GM12878 (cell line): ENCODE measurements at regions not wholly inside any gene's neighbourhood (a gene's known extent, or its start where the extent isn't known, plus 50 kb on each side); places are given as distances from the start of the nearest gene placed in this dataset.

ENCODE experiments used
- ATAC-seq: fragments of 200-7000 bp; cut with Tn5 transposase; 3 replicates; pipeline ENCODE4 v1.9.1; 2020; ENCODE audit warnings: mild to moderate bottlenecking, moderate library complexity
- BruUV-seq: library from RNA; stranded (reverse); fragments of 400-500 nt; replicated peaks from 2 replicates; lab custom pipeline; 2021; lab: Mats Ljungman, UMichigan
- CTCF ChIA-PET: fragments of 300-600 bp; sonication (Branson Sonifier 250); formaldehyde crosslinking; extraction: SDS; loops from one replicate; lab custom pipeline; 2021; ENCODE audit warnings: inconsistent platforms; lab: Yijun Ruan, JAX
- POLR2A ChIA-PET: fragments of 350-600 bp; formaldehyde crosslinking; extraction: SDS; loops from one replicate; lab custom pipeline; 2021; ENCODE audit warnings: inconsistent platforms; lab: Charles Lee
- RAD21 ChIA-PET: fragments of 300-600 bp; sonication (Branson Sonifier 250); formaldehyde crosslinking; loops from one replicate; lab custom pipeline; 2023; ENCODE audit warnings: antibody characterized with exemption; ENCODE audit not compliant: unreplicated experiment; lab: Charles Lee
- SMC1A ChIA-PET: fragments of 300-600 bp; sonication (Branson Sonifier 250); formaldehyde crosslinking; loops from one replicate; lab custom pipeline; 2023; ENCODE audit not compliant: unreplicated experiment, uncharacterized antibody; lab: Charles Lee
- DNase-seq: peaks from one replicate; pipeline ENCODE4 v3.0.0-alpha.2; 2011; ENCODE audit warnings: low read depth, low spot score
- FAIRE-seq: peaks from 3 replicates; lab custom pipeline; 2011; peaks lifted over from hg19 to GRCh38; lab: Jason Lieb, UNC
- H2AFZ ChIP-seq: 2 replicates; pipeline ENCODE4 v1.6.0; 2011; ENCODE audit warnings: low read depth, low read length, control low read depth; ENCODE audit not compliant: control insufficient read depth
- H3K27ac ChIP-seq: 2 replicates; pipeline ENCODE4 v1.5.1; 2011; ENCODE audit warnings: control low read depth; ENCODE audit not compliant: control insufficient read depth, insufficient read depth
- H3K27me3 ChIP-seq, 2 experiments: replicated peaks in 1 of 2; 2 replicates each; pipeline versions ENCODE4 v1.6.0 to v1.6.1; 2011; ENCODE audit warnings: low read length in 1 of 2; ENCODE audit not compliant: control insufficient read depth in 2 of 2, insufficient read depth in 2 of 2
- H3K36me3 ChIP-seq, 2 experiments: 2 replicates each; pipeline ENCODE4 v1.5.1; 2011; ENCODE audit warnings: low read length in 1 of 2; ENCODE audit not compliant: control insufficient read depth in 2 of 2, insufficient read depth in 2 of 2
- H3K4me1 ChIP-seq: 2 replicates; pipeline ENCODE4 v1.6.1; 2011; ENCODE audit warnings: mild to moderate bottlenecking, low read length, moderate library complexity, mixed read lengths; ENCODE audit not compliant: control insufficient read depth, insufficient read depth
- H3K4me2 ChIP-seq: 2 replicates; pipeline ENCODE4 v1.6.0; 2011; ENCODE audit warnings: control low read depth; ENCODE audit not compliant: control insufficient read depth, insufficient read depth
- H3K4me3 ChIP-seq: fragments of 200-600 bp; sonication (generic); 2 replicates; pipeline ENCODE4 v1.5.1; 2016
- H3K79me2 ChIP-seq: 2 replicates; pipeline ENCODE4 v1.6.0; 2011; ENCODE audit warnings: low read length; ENCODE audit not compliant: control insufficient read depth, insufficient read depth
- H3K9ac ChIP-seq: 2 replicates; pipeline ENCODE4 v1.8.0; 2011; ENCODE audit warnings: low read length, control low read depth, mixed read lengths; ENCODE audit not compliant: control insufficient read depth, insufficient read depth
- H3K9me3 ChIP-seq: replicated peaks from 3 replicates; pipeline ENCODE4 v1.5.1; 2011; ENCODE audit warnings: mild to moderate bottlenecking, low read length; ENCODE audit not compliant: control insufficient read depth, insufficient read depth
- H4K20me1 ChIP-seq: 2 replicates; pipeline ENCODE4 v1.6.0; 2011; ENCODE audit not compliant: control insufficient read depth, insufficient read depth
- CEBPZ ChIP-seq: fragments of 150-350 bp; IDR thresholded peaks from 2 replicates; pipeline ENCODE4 v1.6.1; 2016; ENCODE audit warnings: low read depth, low read length
- CHD4 ChIP-seq: fragments of 200-600 bp; sonication (generic); IDR thresholded peaks from 2 replicates; pipeline ENCODE4 v1.6.1; 2016; ENCODE audit warnings: mild to moderate bottlenecking
- CREB1 ChIP-seq: IDR thresholded peaks from 2 replicates; pipeline ENCODE4 v1.6.1; 2012; ENCODE audit warnings: low read depth, mild to moderate bottlenecking, inconsistent platforms
- ETV6 ChIP-seq, 2 experiments: fragments of 450-650 bp in 1 of 2; IDR thresholded peaks in 1 of 2; conservative IDR thresholded peaks in 1 of 2; 2 replicates each; pipeline ENCODE4 v1.6.1; 2014; ENCODE audit warnings: antibody characterized with exemption in 1 of 2, borderline replicate concordance in 1 of 2, low read depth in 1 of 2, mild to moderate bottlenecking in 1 of 2, moderate library complexity in 1 of 2
- MLLT1 ChIP-seq: fragments of 450-650 bp; IDR thresholded peaks from 2 replicates; pipeline ENCODE4 v1.6.1; 2016; ENCODE audit warnings: mild to moderate bottlenecking
- MXI1 ChIP-seq: fragments of 150-350 bp; IDR thresholded peaks from 2 replicates; pipeline ENCODE4 v1.6.1; 2011; ENCODE audit warnings: low read depth, mild to moderate bottlenecking, inconsistent platforms, low read length, improper control_type of control experiment
- NRF1 ChIP-seq: conservative IDR thresholded peaks from 2 replicates; pipeline ENCODE4 v1.6.1; 2011; ENCODE audit warnings: mild to moderate bottlenecking, low read depth, low read length, improper control_type of control experiment
- POLR2A ChIP-seq: IDR thresholded peaks from 2 replicates; pipeline ENCODE4 v1.6.1; 2011; ENCODE audit warnings: low read depth, mild to moderate bottlenecking, low read length
- POLR2AphosphoS5 ChIP-seq: IDR thresholded peaks from 2 replicates; pipeline ENCODE4 v1.6.1; 2011; ENCODE audit warnings: mild to moderate bottlenecking, low read length, inconsistent platforms
- RUNX3 ChIP-seq: IDR thresholded peaks from 2 replicates; pipeline ENCODE4 v1.6.1; 2012; ENCODE audit warnings: low read length, inconsistent platforms
- SUZ12 ChIP-seq: fragments of 200-600 bp; sonication (generic); IDR thresholded peaks from one replicate; pipeline ENCODE4 v1.6.1; 2018; ENCODE audit warnings: antibody characterized with exemption, mild to moderate bottlenecking; ENCODE audit not compliant: unreplicated experiment
- TARDBP ChIP-seq: IDR thresholded peaks from 2 replicates; pipeline ENCODE4 v1.6.1; 2016; ENCODE audit warnings: borderline replicate concordance
- WGBS: methylation state at CpG from one replicate; pipeline ENCODE4 v1.1.6; 2016; ENCODE audit warnings: low lambda C conversion rate; ENCODE audit not compliant: insufficient replicate concordance, insufficient coverage; ENCODE audit errors: missing lambda C conversion rate; 5-methylcytosine and 5-hydroxymethylcytosine counted together
- in situ Hi-C: fragments of 300-500 bp; cut with MboI; formaldehyde crosslinking; loops from 9 replicates; pipeline ENCODE4 v1.14.3; 2018; ENCODE audit warnings: mixed read lengths
- intact Hi-C: fragments of 100-400 bp; cut with micrococcal nuclease; formaldehyde crosslinking; loops from one replicate; pipeline ENCODE4 v1.14.2; 2022; ENCODE audit not compliant: unreplicated experiment

- CTCF ChIA-PET, result no interaction called here
- SMC1A ChIA-PET, result no interaction called here
- POLR2A ChIA-PET, result no interaction called here
- Histone ChIP-seq H3K4me3 (no peak overlapping the region), H3K4me1 (no peaks in the 10 kb centered on the region), H3K79me2 (no peaks in the 10 kb centered on the region), H3K27me3 (no peaks in the 10 kb centered on the region), H3K4me2 (no peak overlapping the region), H2AFZ (no peak overlapping the region), H3K27ac (no peak overlapping the region), H3K36me3 (no peaks in the 10 kb centered on the region), H4K20me1 (no peaks in the 10 kb centered on the region), H3K9ac (no peak overlapping the region), H3K9me3 (no peaks in the 10 kb centered on the region)
- TF ChIP-seq POLR2A (no peak), RUNX3 (no peak), CEBPZ (no peak)
- intact Hi-C loops (no loop called here), in situ Hi-C loops (no loop called here)
- FAIRE-seq (no peak), ATAC-seq (no peak), DNase-seq (no peak)
- BruUV-seq, result no TSS peak
- RAD21 ChIA-PET, result no interaction called here
Measured at GRCh38 chr14:44657203-44657602, 150.1 kb upstream of the FSCB start.

GRCh38 chr14:44654591-44654990, 147.5 kb upstream of the FSCB start:
- Histone ChIP-seq H3K9me3 (no peaks in the 10 kb centered on the region), H3K4me3 (no peak overlapping the region), H3K27ac (no peak overlapping the region), H3K4me1 (no peaks in the 10 kb centered on the region), H2AFZ (no peak overlapping the region), H3K36me3 (no peaks in the 10 kb centered on the region), H4K20me1 (no peaks in the 10 kb centered on the region), H3K9ac (no peak overlapping the region), H3K79me2 (no peaks in the 10 kb centered on the region), H3K27me3 (no peaks in the 10 kb centered on the region), H3K4me2 (no peak overlapping the region)
- intact Hi-C loops (no loop called here), in situ Hi-C loops (no loop called here)
- no peak for ATAC-seq
- ChIA-PET RAD21 (no interaction called here), POLR2A (no interaction called here), CTCF (no interaction called here), SMC1A (no interaction called here)
- DNase-seq, result no peak
- FAIRE-seq, result no peak
- BruUV-seq, result no TSS peak
- no peak for TF ChIP-seq MLLT1
- TF ChIP-seq ETV6 (conservative IDR thresholded peaks at IDR 0.05 in 1 of 2, IDR thresholded peaks at IDR 0.05 in 1 of 2; ENCODE audit: borderline replicate concordance in 1 of 2, low read depth in 1 of 2), result no peak
- no peak for TF ChIP-seq POLR2AphosphoS5
- TF ChIP-seq TARDBP, result no peak
- TF ChIP-seq NRF1, result no peak
- no peak for TF ChIP-seq MXI1
- TF ChIP-seq SUZ12, result no peak
- TF ChIP-seq CREB1, result no peak
- no peak for TF ChIP-seq CHD4
- 12% methylated on average over 2 of the region's 2 CpGs for WGBS
